ENCODE measurements at regions not wholly inside any gene's neighbourhood (a gene's known extent, or its start where the extent isn't known, plus 50 kb on each side); places are given as distances from the start of the nearest gene placed in this dataset.
A peak's percentile ranks its signal among the peaks of the same experiment; 100 is the strongest.

- H3K79me1 ChIP-seq (ENCODE audit: low read depth, low read length) = no peaks in the 10 kb centered on the region
- H4K5ac ChIP-seq (ENCODE audit: insufficient read length, low read depth, low read length) = no peak overlapping the region
- no peak overlapping the region for H3K27ac ChIP-seq (ENCODE audit: low read depth, low read length)
- no peak overlapping the region for H2AK5ac ChIP-seq (ENCODE audit: low read depth, low read length)
- ChIA-PET POLR2A (ENCODE audit: partially characterized antibody) (no interaction called here), CTCF (ENCODE audit: partially characterized antibody) (interaction anchor here (0.6 kb wide), 1 partner anchor 395 kb away, joined by 3 read pairs; no protein-coding TSS in a partner anchor)
- no peak overlapping the region for H2BK12ac ChIP-seq (ENCODE audit: low read depth, low read length)
- no peak overlapping the region for H3K4me2 ChIP-seq (ENCODE audit: insufficient read depth in 1 of 2, low read depth in 2 of 2, low read length in 2 of 2)
- H3K4ac ChIP-seq (replicated peaks; ENCODE audit: insufficient read length, low read depth, low read length) = no peak overlapping the region
- no peak overlapping the region for H2BK20ac ChIP-seq (ENCODE audit: low read length)
- no peaks in the 10 kb centered on the region for H3K23me2 ChIP-seq (ENCODE audit: low read depth, low read length)
- no peaks in the 10 kb centered on the region for H3K36me3 ChIP-seq (ENCODE audit: control insufficient read depth in 2 of 4, insufficient read depth in 4 of 4, low read length in 3 of 4)
- no peak overlapping the region for H2AFZ ChIP-seq (ENCODE audit: low read length)
- no peak overlapping the region for H3K14ac ChIP-seq (ENCODE audit: insufficient read length)
- H2BK5ac ChIP-seq (ENCODE audit: low read depth, low read length) = no peak overlapping the region
- no peak overlapping the region for H4K8ac ChIP-seq (ENCODE audit: extremely low read depth, insufficient read depth, low read length)
- TF ChIP-seq USF2 (IDR thresholded peaks at IDR 0.05; ENCODE audit: low read length) = no peak
- TF ChIP-seq TEAD4 (IDR thresholded peaks at IDR 0.05; ENCODE audit: low read depth, low read length) = peak; percentile 72
- TF ChIP-seq CHD1 (IDR thresholded peaks at IDR 0.05; ENCODE audit: low read depth, low read length) = no peak
- TF ChIP-seq SP1 (IDR thresholded peaks at IDR 0.05; ENCODE audit: low read depth, low read length) = peak; percentile 53; the same call in 1 of the 2 replicates
- no peak for TF ChIP-seq SIRT6 (IDR thresholded peaks at IDR 0.05; ENCODE audit: low read length)
- no peak overlapping the region for H3K4me3 ChIP-seq (ENCODE audit: extremely low read depth in 1 of 4, insufficient read depth in 2 of 4, low read depth in 3 of 4, low read length in 4 of 4)
- no peaks in the 10 kb centered on the region for H4K20me1 ChIP-seq (replicated peaks in 1 of 2; ENCODE audit: control insufficient read depth in 1 of 2, insufficient read depth in 2 of 2, low read length in 2 of 2)
- H2BK15ac ChIP-seq (ENCODE audit: low read length) = no peak overlapping the region
- FAIRE-seq = peak; percentile 57
- DNase-seq (ENCODE audit: low read depth in 1 of 2, low spot score in 2 of 2) = no peak
- no peak overlapping the region for H3K9ac ChIP-seq (replicated peaks in 1 of 4; ENCODE audit: extremely low read depth in 1 of 4, low read depth in 3 of 4, low read length in 3 of 4)
- no peak overlapping the region for H2BK120ac ChIP-seq (replicated peaks; ENCODE audit: low read depth, low read length)
- H4K91ac ChIP-seq (replicated peaks; ENCODE audit: insufficient read length, low read length) = no peak overlapping the region
- H3K18ac ChIP-seq (ENCODE audit: extremely low read depth, low read length) = no peak overlapping the region
- H3K4me1 ChIP-seq (replicated peaks in 1 of 4; ENCODE audit: control insufficient read depth in 3 of 4, insufficient read depth in 4 of 4, low read length in 3 of 4) = no peaks in the 10 kb centered on the region
- WGBS, 2 experiments (ENCODE audit: extremely low coverage in 1 of 2, insufficient coverage in 1 of 2, insufficient read length in 1 of 2, insufficient replicate concordance in 2 of 2, low coverage in 1 of 2, low lambda C conversion rate in 2 of 2, missing lambda C conversion rate in 1 of 2) = 83% methylated on average over 2 of the region's 2 CpGs; no CpG with 5 or more reads in 1 of the 2 experiments
- no peaks in the 10 kb centered on the region for H3K79me2 ChIP-seq (ENCODE audit: control insufficient read depth in 1 of 2, insufficient read depth in 2 of 2, low read length in 2 of 2)
- H3K27me3 ChIP-seq (replicated peaks in 1 of 4; ENCODE audit: control insufficient read depth in 3 of 4, extremely low read depth in 1 of 4, insufficient read depth in 3 of 4, low read length in 3 of 4) = no peaks in the 10 kb centered on the region
- no peaks in the 10 kb centered on the region for H3K9me3 ChIP-seq (ENCODE audit: insufficient read depth in 2 of 2, low read depth in 1 of 2, low read length in 1 of 2)
- H3K56ac ChIP-seq (replicated peaks; ENCODE audit: insufficient read length, low read depth, low read length) = no peak overlapping the region
- no peak overlapping the region for H3K23ac ChIP-seq (ENCODE audit: insufficient read length)
Measured at GRCh38 chr17:71936977-71937376, 183.8 kb upstream of the SOX9 start.
